H1 (cell line): ENCODE measurements at regions not wholly inside any gene's neighbourhood (a gene's known extent, or its start where the extent isn't known, plus 50 kb on each side); places are given as distances from the start of the nearest gene placed in this dataset.

Source experiments
- CTCF ChIA-PET: fragments of 300-600 bp; sonication (Branson Sonifier 250); formaldehyde crosslinking; loops from one replicate; lab custom pipeline; 2021; ENCODE audit not compliant: partially characterized antibody; lab: Charles Lee
- POLR2A ChIA-PET: fragments of 300-600 bp; sonication (Branson Sonifier 250); formaldehyde crosslinking; loops from one replicate; lab custom pipeline; 2021; ENCODE audit warnings: inconsistent platforms; ENCODE audit not compliant: partially characterized antibody; lab: Charles Lee
- DNase-seq, 2 experiments: peaks; one replicate each; pipeline versions ENCODE4 v3.0.0 to v3.0.0-alpha.2; 2010 to 2022; ENCODE audit warnings: low spot score in 2 of 2, low read depth in 1 of 2, mixed read lengths in 1 of 2
- FAIRE-seq: peaks from 2 replicates; lab custom pipeline; 2011; peaks lifted over from hg19 to GRCh38; lab: Jason Lieb, UNC
- H2AFZ ChIP-seq: 2 replicates; pipeline ENCODE4 v1.8.1; 2012; ENCODE audit warnings: low read length, inconsistent platforms
- H2AK5ac ChIP-seq: 2 replicates; pipeline ENCODE4 v1.6.1; 2013; ENCODE audit warnings: low read depth, low read length
- H2BK120ac ChIP-seq: replicated peaks from 2 replicates; pipeline ENCODE3; 2013; ENCODE audit warnings: low read depth, low read length, inconsistent platforms
- H2BK12ac ChIP-seq: 2 replicates; pipeline ENCODE4 v1.6.1; 2013; ENCODE audit warnings: low read depth, low read length
- H2BK15ac ChIP-seq: 2 replicates; pipeline ENCODE4 v1.6.1; 2013; ENCODE audit warnings: low read length
- H2BK20ac ChIP-seq: 2 replicates; pipeline ENCODE4 v1.6.1; 2013; ENCODE audit warnings: low read length
- H2BK5ac ChIP-seq: 2 replicates; pipeline ENCODE4 v1.6.1; 2013; ENCODE audit warnings: low read depth, low read length
- H3K14ac ChIP-seq: 2 replicates; pipeline ENCODE4 v1.6.1; 2013; ENCODE audit warnings: inconsistent platforms; ENCODE audit not compliant: insufficient read length
- H3K18ac ChIP-seq: 2 replicates; pipeline ENCODE4 v1.6.1; 2013; ENCODE audit warnings: low read length; ENCODE audit errors: extremely low read depth
- H3K23ac ChIP-seq: 2 replicates; pipeline ENCODE4 v1.6.1; 2013; ENCODE audit warnings: inconsistent platforms; ENCODE audit not compliant: insufficient read length
- H3K23me2 ChIP-seq: 2 replicates; pipeline ENCODE4 v1.6.1; 2013; ENCODE audit warnings: low read depth, low read length
- H3K27ac ChIP-seq: 2 replicates; pipeline ENCODE4 v1.6.1; 2011; ENCODE audit warnings: low read depth, low read length, inconsistent platforms
- H3K27me3 ChIP-seq, 4 experiments: replicated peaks in 1 of 4; 1 replicate in 1 of 4; 2 replicates in 3 of 4; pipeline versions ENCODE4 v1.6.1 to v1.8.1; 2011 to 2013; ENCODE audit warnings: low read length in 3 of 4, mild to moderate bottlenecking in 3 of 4, inconsistent platforms in 2 of 4, mixed read lengths in 2 of 4, moderate library complexity in 1 of 4; ENCODE audit not compliant: control insufficient read depth in 3 of 4, insufficient read depth in 3 of 4; ENCODE audit errors: extremely low read depth in 1 of 4
- H3K36me3 ChIP-seq, 4 experiments: 2 replicates each; pipeline versions ENCODE4 v1.6.1 to v1.8.1; 2011 to 2013; ENCODE audit warnings: mild to moderate bottlenecking in 4 of 4, low read length in 3 of 4, moderate library complexity in 2 of 4, control low read depth in 1 of 4, inconsistent platforms in 1 of 4; ENCODE audit not compliant: insufficient read depth in 4 of 4, control insufficient read depth in 2 of 4
- H3K4ac ChIP-seq: replicated peaks from 2 replicates; pipeline ENCODE3; 2013; ENCODE audit warnings: low read length, low read depth, mixed read lengths, inconsistent platforms; ENCODE audit not compliant: insufficient read length
- H3K4me1 ChIP-seq, 4 experiments: replicated peaks in 1 of 4; 1 replicate in 1 of 4; 2 replicates in 3 of 4; pipeline versions ENCODE4 v1.6.1 to v1.8.1; 2011 to 2013; ENCODE audit warnings: low read length in 3 of 4, inconsistent platforms in 2 of 4, mixed read lengths in 1 of 4; ENCODE audit not compliant: insufficient read depth in 4 of 4, control insufficient read depth in 3 of 4
- H3K4me2 ChIP-seq, 2 experiments: 2 replicates each; pipeline versions ENCODE4 v1.6.1 to v1.8.1; 2011 to 2013; ENCODE audit warnings: low read depth in 2 of 2, low read length in 2 of 2, control low read depth in 1 of 2, inconsistent platforms in 1 of 2, mild to moderate bottlenecking in 1 of 2; ENCODE audit not compliant: insufficient read depth in 1 of 2
- H3K4me3 ChIP-seq, 4 experiments: fragments of 200-600, 300-600 bp in 1 of 4; sonication (generic), shearing (Covaris generic), sonication (Bioruptor Twin) in 1 of 4; 2 replicates each; pipeline versions ENCODE4 v1.5.1 to v1.8.1; 2011 to 2016; ENCODE audit warnings: low read length in 4 of 4, low read depth in 3 of 4, control low read depth in 2 of 4, inconsistent platforms in 2 of 4, mild to moderate bottlenecking in 2 of 4, mixed read lengths in 1 of 4, moderate library complexity in 1 of 4; ENCODE audit not compliant: insufficient read depth in 2 of 4; ENCODE audit errors: extremely low read depth in 1 of 4
- H3K56ac ChIP-seq: replicated peaks from 2 replicates; pipeline ENCODE3; 2013; ENCODE audit warnings: low read depth, mild to moderate bottlenecking, mixed read lengths, low read length, inconsistent platforms; ENCODE audit not compliant: insufficient read length
- H3K79me1 ChIP-seq: 2 replicates; pipeline ENCODE4 v1.6.1; 2013; ENCODE audit warnings: low read depth, low read length, control low read depth
- H3K79me2 ChIP-seq, 2 experiments: 2 replicates each; pipeline versions ENCODE4 v1.6.1 to v1.8.1; 2012 to 2013; ENCODE audit warnings: low read length in 2 of 2, mild to moderate bottlenecking in 2 of 2, inconsistent platforms in 1 of 2; ENCODE audit not compliant: insufficient read depth in 2 of 2, control insufficient read depth in 1 of 2
- H3K9ac ChIP-seq, 4 experiments: replicated peaks in 1 of 4; 1 replicate in 1 of 4; 2 replicates in 3 of 4; pipeline versions ENCODE4 v1.6.1 to v1.8.1; 2011 to 2013; ENCODE audit warnings: low read depth in 3 of 4, low read length in 3 of 4, control low read depth in 2 of 4, mild to moderate bottlenecking in 2 of 4, moderate library complexity in 2 of 4, inconsistent platforms in 1 of 4; ENCODE audit errors: extremely low read depth in 1 of 4
- H3K9me3 ChIP-seq, 2 experiments: 2 replicates each; pipeline versions ENCODE4 v1.6.1 to v1.8.1; 2012 to 2013; ENCODE audit warnings: mild to moderate bottlenecking in 2 of 2, moderate library complexity in 2 of 2, control low read depth in 1 of 2, inconsistent platforms in 1 of 2, low read depth in 1 of 2, low read length in 1 of 2, mixed read lengths in 1 of 2; ENCODE audit not compliant: insufficient read depth in 2 of 2
- H4K20me1 ChIP-seq, 2 experiments: replicated peaks in 1 of 2; 2 replicates each; pipeline versions ENCODE3 to v1.8.1; 2011 to 2013; ENCODE audit warnings: inconsistent platforms in 2 of 2, low read length in 2 of 2, mild to moderate bottlenecking in 1 of 2; ENCODE audit not compliant: insufficient read depth in 2 of 2, control insufficient read depth in 1 of 2
- H4K5ac ChIP-seq: 2 replicates; pipeline ENCODE4 v1.6.1; 2013; ENCODE audit warnings: low read length, low read depth, mixed read lengths, inconsistent platforms; ENCODE audit not compliant: insufficient read length
- H4K8ac ChIP-seq: 2 replicates; pipeline ENCODE4 v1.8.0; 2013; ENCODE audit warnings: mild to moderate bottlenecking, moderate library complexity, low read length, inconsistent platforms; ENCODE audit not compliant: insufficient read depth; ENCODE audit errors: extremely low read depth
- H4K91ac ChIP-seq: replicated peaks from 2 replicates; pipeline ENCODE3; 2013; ENCODE audit warnings: low read length, mixed read lengths, inconsistent platforms; ENCODE audit not compliant: insufficient read length
- ATF3 ChIP-seq: IDR thresholded peaks from 2 replicates; pipeline ENCODE4 v1.6.1; 2011; ENCODE audit warnings: low read depth, mild to moderate bottlenecking, low read length; ENCODE audit not compliant: insufficient read depth
- POU5F1 ChIP-seq: IDR thresholded peaks from 2 replicates; pipeline ENCODE4 v1.6.1; 2011; ENCODE audit warnings: low read depth, mild to moderate bottlenecking, low read length, moderate library complexity
- TEAD4 ChIP-seq: IDR thresholded peaks from 2 replicates; pipeline ENCODE4 v1.6.1; 2012; ENCODE audit warnings: low read depth, low read length, inconsistent platforms, mixed read lengths
- WGBS, 2 experiments: shearing (Covaris generic) in 1 of 2; methylation state at CpG; one replicate each; pipeline versions ENCODE4 v1.1.6 to v1.1.7; 2013 to 2015; ENCODE audit warnings: low lambda C conversion rate in 2 of 2, mixed read lengths in 2 of 2, inconsistent platforms in 1 of 2, low coverage in 1 of 2, missing lambda C conversion rate in 1 of 2; ENCODE audit not compliant: insufficient replicate concordance in 2 of 2, insufficient coverage in 1 of 2, insufficient read length in 1 of 2; ENCODE audit errors: extremely low coverage in 1 of 2, missing lambda C conversion rate in 1 of 2; 5-methylcytosine and 5-hydroxymethylcytosine counted together

GRCh38 chr7:50210706-50211115, 93.8 kb upstream of the IKZF1 start:
- POLR2A ChIA-PET: no interaction called here
- no peak overlapping the region for H2BK5ac ChIP-seq

More at GRCh38 chr7:50210706-50211115, 93.8 kb upstream of the IKZF1 start:
- no peak for TF ChIP-seq POU5F1
- no peak for TF ChIP-seq ATF3
- TF ChIP-seq TEAD4: no peak
- Histone ChIP-seq H2BK12ac (no peak overlapping the region), H2AFZ (no peak overlapping the region), H3K14ac (no peak overlapping the region), H4K5ac (no peak overlapping the region), H3K4me2 (no peak overlapping the region), H2AK5ac (no peak overlapping the region), H3K9me3 (no peaks in the 10 kb centered on the region), H2BK15ac (no peak overlapping the region), H3K36me3 (no peaks in the 10 kb centered on the region), H2BK20ac (no peak overlapping the region), H4K91ac (no peak overlapping the region), H3K4ac (no peak overlapping the region), H4K20me1 (no peaks in the 10 kb centered on the region), H3K79me1 (no peaks in the 10 kb centered on the region), H3K27ac (no peak overlapping the region), H3K23ac (no peak overlapping the region), H4K8ac (no peak overlapping the region), H3K56ac (no peak overlapping the region), H3K27me3 (no peaks in the 10 kb centered on the region; a peak in 1 of 7 replicates), H3K23me2 (no peaks in the 10 kb centered on the region), H3K4me3 (no peak overlapping the region), H3K4me1 (no peaks in the 10 kb centered on the region), H3K79me2 (no peaks in the 10 kb centered on the region), H3K18ac (no peak overlapping the region), H2BK120ac (no peak overlapping the region), H3K9ac (no peak overlapping the region)
- FAIRE-seq (no peak), DNase-seq (no peak)
- CTCF ChIA-PET: interaction anchor here (1.1 to 2.2 kb wide), 3 partner anchors 16 to 156 kb away, joined by 3 to 8 read pairs (median 4); no protein-coding TSS in a partner anchor
- WGBS, 2 experiments: 97% methylated on average over 6 of the region's 6 CpGs; no CpG with 5 or more reads in 1 of the 2 experiments
